GM23338 (cell line): ENCODE measurements at regions not wholly inside any gene's neighbourhood (a gene's known extent, or its start where the extent isn't known, plus 50 kb on each side); places are given as distances from the start of the nearest gene placed in this dataset.

Source experiments
- ATAC-seq: fragments of 200-7000 bp; cut with Tn5 transposase; 3 replicates; pipeline ENCODE4 v1.9.1; 2020
- DNase-seq: peaks from one replicate; pipeline ENCODE4 v3.0.0-alpha.2; 2015; ENCODE audit warnings: low spot score
- H2AFZ ChIP-seq: fragments of 200-600 bp; sonication (generic); 2 replicates; pipeline ENCODE4 v1.8.0; 2016; ENCODE audit warnings: antibody characterized with exemption, mild to moderate bottlenecking, moderate library complexity
- H3F3A ChIP-seq: fragments of 200-600 bp; sonication (generic); replicated peaks from 2 replicates; pipeline ENCODE4 v1.8.0; 2017; ENCODE audit warnings: antibody characterized with exemption, mixed run types, low read depth
- H3K27ac ChIP-seq: fragments of 200-600 bp; sonication (generic); 2 replicates; pipeline ENCODE4 v1.6.1; 2016; ENCODE audit warnings: low read depth
- H3K27me3 ChIP-seq: fragments of 200-600 bp; sonication (generic); 2 replicates; pipeline ENCODE4 v1.8.0; 2016; ENCODE audit warnings: mild to moderate bottlenecking, mixed run types, moderate library complexity; ENCODE audit not compliant: insufficient read depth
- H3K36me3 ChIP-seq: fragments of 200-600 bp; sonication (generic); 2 replicates; pipeline ENCODE4 v1.8.0; 2016; ENCODE audit warnings: mild to moderate bottlenecking; ENCODE audit not compliant: insufficient read depth
- H3K4me1 ChIP-seq: fragments of 200-600 bp; sonication (generic); 2 replicates; pipeline ENCODE4 v1.8.0; 2016; ENCODE audit warnings: mild to moderate bottlenecking, moderate library complexity; ENCODE audit not compliant: insufficient read depth
- H3K4me2 ChIP-seq: fragments of 200-600 bp; sonication (generic); 2 replicates; pipeline ENCODE4 v1.7.1; 2017; ENCODE audit warnings: mixed run types
- H3K4me3 ChIP-seq: fragments of 200-600 bp; sonication (generic); 2 replicates; pipeline ENCODE4 v1.6.1; 2016; ENCODE audit warnings: mixed run types
- H3K79me2 ChIP-seq: fragments of 200-600 bp; sonication (generic); replicated peaks from 2 replicates; pipeline ENCODE4 v1.8.0; 2017; ENCODE audit warnings: mild to moderate bottlenecking; ENCODE audit not compliant: insufficient read depth
- H3K9me2 ChIP-seq: fragments of 200-600 bp; sonication (generic); 2 replicates; pipeline ENCODE4 v1.8.0; 2017; ENCODE audit not compliant: insufficient read depth
- H4K20me1 ChIP-seq: fragments of 200-600 bp; sonication (generic); replicated peaks from 2 replicates; pipeline ENCODE4 v1.8.0; 2017; ENCODE audit warnings: mild to moderate bottlenecking; ENCODE audit not compliant: insufficient read depth
- H3K27ac Mint-ChIP-seq: 2 replicates; pipeline ENCODE4 v1.8.0; 2020; ENCODE audit warnings: inconsistent platforms, mild to moderate bottlenecking, moderate library complexity, mixed read lengths
- H3K27me3 Mint-ChIP-seq: 3 replicates; pipeline ENCODE4 v1.8.0; 2022; ENCODE audit warnings: low read depth, mild to moderate bottlenecking, moderate library complexity, mixed read lengths, inconsistent platforms; ENCODE audit not compliant: insufficient read depth, poor library complexity
- H3K36me3 Mint-ChIP-seq: 3 replicates; pipeline ENCODE4 v1.8.0; 2021; ENCODE audit warnings: low read depth, mild to moderate bottlenecking, inconsistent platforms, moderate library complexity, mixed read lengths
- H3K4me1 Mint-ChIP-seq: 3 replicates; pipeline ENCODE4 v1.8.0; 2020; ENCODE audit warnings: mild to moderate bottlenecking, inconsistent platforms, mixed read lengths
- H3K4me3 Mint-ChIP-seq: 3 replicates; pipeline ENCODE4 v1.8.0; 2021; ENCODE audit warnings: moderate library complexity, mild to moderate bottlenecking, inconsistent platforms, mixed read lengths
- H3K9me3 Mint-ChIP-seq: 3 replicates; pipeline ENCODE4 v1.8.0; 2020; ENCODE audit warnings: moderate library complexity, mild to moderate bottlenecking, inconsistent platforms, mixed read lengths
- EZH2 ChIP-seq: fragments of 200-600 bp; sonication (generic); IDR thresholded peaks from one replicate; pipeline ENCODE4 v1.8.0; 2017; ENCODE audit warnings: antibody characterized with exemption, mild to moderate bottlenecking, low read depth; ENCODE audit not compliant: unreplicated experiment
- JUNB ChIP-seq: IDR thresholded peaks from one replicate; pipeline ENCODE4 v1.6.1; 2016; ENCODE audit warnings: antibody characterized with exemption; ENCODE audit not compliant: unreplicated experiment
- NANOG ChIP-seq: IDR thresholded peaks from 2 replicates; pipeline ENCODE4 v1.6.1; 2016; ENCODE audit warnings: antibody characterized with exemption, borderline replicate concordance
- POLR2AphosphoS5 ChIP-seq: IDR thresholded peaks from 2 replicates; pipeline ENCODE4 v1.6.1; 2016; ENCODE audit warnings: antibody characterized with exemption, low read depth
- REST ChIP-seq: IDR thresholded peaks from one replicate; pipeline ENCODE4 v1.6.1; 2018; ENCODE audit warnings: antibody characterized with exemption; ENCODE audit not compliant: unreplicated experiment
- ZNF114 ChIP-seq: fragments of 250-450 bp; sonication (Bioruptor Pico); IDR thresholded peaks from 2 replicates; pipeline ENCODE4 v1.5.0; 2020; ENCODE audit warnings: mild to moderate bottlenecking, moderate library complexity
- ZNF331 ChIP-seq: fragments of 250-450 bp; sonication (Bioruptor Pico); IDR thresholded peaks from 2 replicates; pipeline ENCODE4 v1.5.0; 2020; ENCODE audit warnings: low read depth, mild to moderate bottlenecking, moderate library complexity
- ZNF462 ChIP-seq: fragments of 250-450 bp; sonication (Bioruptor Pico); IDR thresholded peaks from 2 replicates; pipeline ENCODE4 v1.5.0; 2020; ENCODE audit warnings: mild to moderate bottlenecking, moderate library complexity
- TF ChIP-seq, protein P1 (sequence below): IDR thresholded peaks from 2 replicates; pipeline ENCODE4 v1.6.1; 2016; ENCODE audit warnings: antibody characterized with exemption
- TF ChIP-seq, protein P2 (sequence below), 2 experiments: fragments of 200-600 bp in 1 of 2; sonication (generic) in 1 of 2; conservative IDR thresholded peaks; 2 replicates each; pipeline versions ENCODE4 v1.5.1 to v1.6.1; 2016 to 2017; ENCODE audit warnings: antibody characterized with exemption in 2 of 2, low read depth in 2 of 2, mild to moderate bottlenecking in 2 of 2, moderate library complexity in 1 of 2

GRCh38 chr18:24678626-24679025, 218.2 kb downstream of the HRH4 start:
- Histone ChIP-seq H3K4me1 (no peaks in the 10 kb centered on the region), H3K27ac (no peak overlapping the region), H3K9me2 (peaks cover 5% of the 10 kb centered on the region), H3K4me2 (no peak overlapping the region), H4K20me1 (no peaks in the 10 kb centered on the region), H3K79me2 (no peaks in the 10 kb centered on the region), H3K36me3 (no peaks in the 10 kb centered on the region), H3F3A (no peaks in the 10 kb centered on the region), H3K27me3 (no peaks in the 10 kb centered on the region), H3K4me3 (no peak overlapping the region), H2AFZ (no peak overlapping the region)
- Mint-ChIP-seq H3K4me3 (no peak overlapping the region), H3K4me1 (no peaks in the 10 kb centered on the region), H3K36me3 (no peaks in the 10 kb centered on the region), H3K9me3 (no peaks in the 10 kb centered on the region), H3K27me3 (peaks cover 2% of the 10 kb centered on the region), H3K27ac (no peak overlapping the region)
- TF ChIP-seq REST (no peak), EZH2 (no peak), ZNF114 (no peak), NANOG (no peak), POLR2AphosphoS5 (no peak), JUNB (no peak), ZNF331 (no peak), ZNF462 (CRISPR knock-in tag) (no peak)
- TF ChIP-seq, protein P1, sequence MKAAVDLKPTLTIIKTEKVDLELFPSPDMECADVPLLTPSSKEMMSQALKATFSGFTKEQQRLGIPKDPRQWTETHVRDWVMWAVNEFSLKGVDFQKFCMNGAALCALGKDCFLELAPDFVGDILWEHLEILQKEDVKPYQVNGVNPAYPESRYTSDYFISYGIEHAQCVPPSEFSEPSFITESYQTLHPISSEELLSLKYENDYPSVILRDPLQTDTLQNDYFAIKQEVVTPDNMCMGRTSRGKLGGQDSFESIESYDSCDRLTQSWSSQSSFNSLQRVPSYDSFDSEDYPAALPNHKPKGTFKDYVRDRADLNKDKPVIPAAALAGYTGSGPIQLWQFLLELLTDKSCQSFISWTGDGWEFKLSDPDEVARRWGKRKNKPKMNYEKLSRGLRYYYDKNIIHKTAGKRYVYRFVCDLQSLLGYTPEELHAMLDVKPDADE: no peak
- TF ChIP-seq, protein P2, sequence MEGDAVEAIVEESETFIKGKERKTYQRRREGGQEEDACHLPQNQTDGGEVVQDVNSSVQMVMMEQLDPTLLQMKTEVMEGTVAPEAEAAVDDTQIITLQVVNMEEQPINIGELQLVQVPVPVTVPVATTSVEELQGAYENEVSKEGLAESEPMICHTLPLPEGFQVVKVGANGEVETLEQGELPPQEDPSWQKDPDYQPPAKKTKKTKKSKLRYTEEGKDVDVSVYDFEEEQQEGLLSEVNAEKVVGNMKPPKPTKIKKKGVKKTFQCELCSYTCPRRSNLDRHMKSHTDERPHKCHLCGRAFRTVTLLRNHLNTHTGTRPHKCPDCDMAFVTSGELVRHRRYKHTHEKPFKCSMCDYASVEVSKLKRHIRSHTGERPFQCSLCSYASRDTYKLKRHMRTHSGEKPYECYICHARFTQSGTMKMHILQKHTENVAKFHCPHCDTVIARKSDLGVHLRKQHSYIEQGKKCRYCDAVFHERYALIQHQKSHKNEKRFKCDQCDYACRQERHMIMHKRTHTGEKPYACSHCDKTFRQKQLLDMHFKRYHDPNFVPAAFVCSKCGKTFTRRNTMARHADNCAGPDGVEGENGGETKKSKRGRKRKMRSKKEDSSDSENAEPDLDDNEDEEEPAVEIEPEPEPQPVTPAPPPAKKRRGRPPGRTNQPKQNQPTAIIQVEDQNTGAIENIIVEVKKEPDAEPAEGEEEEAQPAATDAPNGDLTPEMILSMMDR (conservative IDR thresholded peaks at IDR 0.05; ENCODE audit: low read depth in 2 of 2): no peak
- ATAC-seq (no peak), DNase-seq (no peak)
